Muscle of back (tissue), 3 donors: ENCODE measurements at regions not wholly inside any gene's neighbourhood (a gene's known extent, or its start where the extent isn't known, plus 50 kb on each side); places are given as distances from the start of the nearest gene placed in this dataset.

Experiments used
- DNase-seq, 3 donors: peaks; one replicate each; pipeline versions ENCODE4 v3.0.0 to v3.0.0-alpha.2; 2013

GRCh38 chr13:109440320-109440719 lies 346.1 kb downstream of the IRS2 start:
- DNase-seq = no peak

GRCh38 chr13:109439813-109440212 lies 346.6 kb downstream of the IRS2 start:
- no peak for DNase-seq

- no peak for DNase-seq
Observed at GRCh38 chr13:109436841-109437240, 349.5 kb downstream of the IRS2 start.

- no peak for DNase-seq
Observed at GRCh38 chr13:109436055-109436622, 350.2 kb downstream of the IRS2 start.

GRCh38 chr13:109431217-109431616 lies 355.2 kb downstream of the IRS2 start:
- no peak for DNase-seq

- DNase-seq = no peak
Observed at GRCh38 chr13:109428146-109428545, 358.2 kb downstream of the IRS2 start.

GRCh38 chr13:109427695-109428094 lies 358.7 kb downstream of the IRS2 start:
- DNase-seq = no peak

- no peak for DNase-seq
Observed at GRCh38 chr13:109427148-109427547, 359.2 kb downstream of the IRS2 start.

GRCh38 chr13:109426690-109426990 lies 359.7 kb downstream of the IRS2 start:
- DNase-seq = no peak

GRCh38 chr13:109425821-109426689 lies 360.3 kb downstream of the IRS2 start:
- DNase-seq = no peak

GRCh38 chr13:109422161-109422560 lies 364.2 kb downstream of the IRS2 start:
- no peak for DNase-seq

GRCh38 chr13:109419896-109420295 lies 366.5 kb downstream of the IRS2 start:
- no peak for DNase-seq

GRCh38 chr13:109418111-109418510 lies 368.3 kb downstream of the IRS2 start:
- DNase-seq = no peak

- DNase-seq = no peak
Observed at GRCh38 chr13:109416001-109416400, 370.4 kb downstream of the IRS2 start.

GRCh38 chr13:109415057-109415456 lies 371.3 kb downstream of the IRS2 start:
- no peak for DNase-seq

GRCh38 chr13:109412283-109412901 lies 374.0 kb downstream of the IRS2 start:
- peak; percentile 33 to 82 (median 55) for DNase-seq

- no peak for DNase-seq
Observed at GRCh38 chr13:109410868-109411267, 375.5 kb downstream of the IRS2 start.

- DNase-seq = no peak
Observed at GRCh38 chr13:109408591-109409382, 377.6 kb downstream of the IRS2 start.

- DNase-seq = no peak
Observed at GRCh38 chr13:109406376-109406992, 379.9 kb downstream of the IRS2 start.

GRCh38 chr13:109403012-109403421 lies 383.4 kb downstream of the IRS2 start:
- no peak for DNase-seq

- no peak for DNase-seq
Observed at GRCh38 chr13:109401891-109402290, 384.5 kb downstream of the IRS2 start.

- no peak for DNase-seq
Observed at GRCh38 chr13:109401307-109401706, 385.1 kb downstream of the IRS2 start.
